SK-N-SH treated with all-trans-retinoic acid at 6 μM for 48 hours (cell line): ENCODE measurements at regions not wholly inside any gene's neighbourhood (a gene's known extent, or its start where the extent isn't known, plus 50 kb on each side); places are given as distances from the start of the nearest gene placed in this dataset.

Experiments used
- ATAC-seq: fragments of 200-7000 bp; cut with Tn5 transposase; 3 replicates; pipeline ENCODE4 v1.9.1; 2020; ENCODE audit warnings: mild to moderate bottlenecking, moderate library complexity
- BACH2 ChIP-seq: fragments of 250-450 bp; sonication (Bioruptor Pico); IDR thresholded peaks from 2 replicates; pipeline ENCODE4 v1.9.0; 2021; ENCODE audit warnings: mild to moderate bottlenecking, borderline replicate concordance
- CREB5 ChIP-seq: fragments of 250-450 bp; sonication (Bioruptor Pico); IDR thresholded peaks from 2 replicates; pipeline ENCODE4 v1.5.1; 2020; ENCODE audit warnings: low read depth, mild to moderate bottlenecking, moderate library complexity
- CSRNP3 ChIP-seq: fragments of 250-450 bp; sonication (Bioruptor Pico); IDR thresholded peaks from 2 replicates; pipeline ENCODE4 v1.5.1; 2021; ENCODE audit warnings: mild to moderate bottlenecking, moderate library complexity
- ESRRG ChIP-seq: fragments of 250-450 bp; sonication (Bioruptor Pico); IDR thresholded peaks from 2 replicates; pipeline ENCODE4 v1.6.1; 2021; ENCODE audit warnings: mild to moderate bottlenecking
- GLIS3 ChIP-seq: fragments of 250-450 bp; sonication (Bioruptor Pico); IDR thresholded peaks from 2 replicates; pipeline ENCODE4 v1.5.0; 2020; ENCODE audit warnings: mild to moderate bottlenecking, moderate library complexity
- ISL1 ChIP-seq: fragments of 250-450 bp; sonication (Bioruptor Pico); IDR thresholded peaks from 2 replicates; pipeline ENCODE4 v2.1.2; 2022; ENCODE audit warnings: mild to moderate bottlenecking, moderate library complexity
- OSR1 ChIP-seq: fragments of 250-450 bp; sonication (Bioruptor Pico); IDR thresholded peaks from 2 replicates; pipeline ENCODE4 v1.8.0; 2022; ENCODE audit warnings: moderate library complexity, mild to moderate bottlenecking, inconsistent platforms
- POU6F1 ChIP-seq: fragments of 250-450 bp; sonication (Bioruptor Pico); IDR thresholded peaks from 2 replicates; pipeline ENCODE4 v1.8.0; 2021; ENCODE audit warnings: low read depth, mild to moderate bottlenecking, moderate library complexity, borderline replicate concordance
- RARB ChIP-seq: fragments of 250-450 bp; sonication (Bioruptor Pico); IDR thresholded peaks from 2 replicates; pipeline ENCODE4 v1.8.0; 2021; ENCODE audit warnings: mild to moderate bottlenecking, moderate library complexity
- TCF4 ChIP-seq: fragments of 250-450 bp; sonication (Bioruptor Pico); IDR thresholded peaks from 2 replicates; pipeline ENCODE4 v1.8.0; 2021; ENCODE audit warnings: mild to moderate bottlenecking, moderate library complexity, borderline replicate concordance
- TOX ChIP-seq: fragments of 250-450 bp; sonication (Bioruptor Pico); IDR thresholded peaks from 2 replicates; pipeline ENCODE4 v1.8.0; 2021; ENCODE audit warnings: mild to moderate bottlenecking, moderate library complexity, borderline replicate concordance
- ZC3H10 ChIP-seq: fragments of 250-450 bp; sonication (Bioruptor Pico); IDR thresholded peaks from 2 replicates; pipeline ENCODE4 v1.5.1; 2021; ENCODE audit warnings: mild to moderate bottlenecking, moderate library complexity
- ZFP30 ChIP-seq: fragments of 450-650 bp; formaldehyde crosslinking; IDR thresholded peaks from 2 replicates; pipeline ENCODE4 v1.5.0; 2022; ENCODE audit warnings: mild to moderate bottlenecking, moderate library complexity
- ZNF565 ChIP-seq: fragments of 450-650 bp; formaldehyde crosslinking; conservative IDR thresholded peaks from 2 replicates; pipeline ENCODE4 v1.5.0; 2020; ENCODE audit warnings: low read depth, mild to moderate bottlenecking, moderate library complexity
- ZNF70 ChIP-seq: fragments of 450-650 bp; formaldehyde crosslinking; IDR thresholded peaks from 2 replicates; pipeline ENCODE4 v1.5.0; 2020; ENCODE audit warnings: mild to moderate bottlenecking, moderate library complexity
- ZNF8 ChIP-seq: fragments of 450-650 bp; formaldehyde crosslinking; IDR thresholded peaks from 2 replicates; pipeline ENCODE4 v1.5.0; 2020; ENCODE audit warnings: mild to moderate bottlenecking, moderate library complexity
- TF ChIP-seq, protein P1 (sequence below): fragments of 250-450 bp; sonication (Bioruptor Pico); IDR thresholded peaks from 2 replicates; pipeline ENCODE4 v1.5.0; 2020; ENCODE audit warnings: mild to moderate bottlenecking, moderate library complexity

DNA sequence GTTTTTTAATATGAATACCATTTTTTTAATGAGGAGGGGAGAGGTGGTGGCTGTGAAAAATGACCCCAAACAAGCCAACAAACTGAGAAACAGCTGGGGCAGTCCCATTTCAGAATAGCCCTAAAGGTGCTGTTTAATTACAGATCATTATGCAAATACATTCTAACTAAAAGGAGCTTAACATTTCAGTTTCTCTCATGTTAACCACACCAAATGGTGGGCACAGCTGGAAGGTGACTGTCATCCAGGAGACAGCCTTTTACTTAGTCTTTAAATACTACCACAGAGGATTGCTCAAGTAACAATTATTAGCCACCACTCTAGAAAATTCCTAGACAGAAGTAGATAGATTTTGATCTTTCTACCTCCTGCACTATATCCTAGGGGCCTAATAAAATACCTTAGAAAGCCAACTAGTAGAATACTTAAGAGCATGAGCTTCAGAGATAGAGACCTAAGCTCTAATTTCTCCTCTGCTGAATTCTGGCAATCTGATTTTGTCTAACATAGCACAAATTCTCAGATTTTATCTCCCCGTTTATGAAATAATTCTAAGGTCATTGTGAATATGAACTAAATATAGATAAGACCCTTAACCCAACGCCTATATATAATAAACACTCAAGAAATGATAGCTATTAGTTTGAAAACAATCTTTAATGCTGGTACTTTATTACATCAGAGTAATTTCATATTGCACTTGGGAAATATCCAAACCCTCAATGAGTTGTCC, 615.1 kb upstream of the NRSN1 start:
- TF ChIP-seq, protein P1, sequence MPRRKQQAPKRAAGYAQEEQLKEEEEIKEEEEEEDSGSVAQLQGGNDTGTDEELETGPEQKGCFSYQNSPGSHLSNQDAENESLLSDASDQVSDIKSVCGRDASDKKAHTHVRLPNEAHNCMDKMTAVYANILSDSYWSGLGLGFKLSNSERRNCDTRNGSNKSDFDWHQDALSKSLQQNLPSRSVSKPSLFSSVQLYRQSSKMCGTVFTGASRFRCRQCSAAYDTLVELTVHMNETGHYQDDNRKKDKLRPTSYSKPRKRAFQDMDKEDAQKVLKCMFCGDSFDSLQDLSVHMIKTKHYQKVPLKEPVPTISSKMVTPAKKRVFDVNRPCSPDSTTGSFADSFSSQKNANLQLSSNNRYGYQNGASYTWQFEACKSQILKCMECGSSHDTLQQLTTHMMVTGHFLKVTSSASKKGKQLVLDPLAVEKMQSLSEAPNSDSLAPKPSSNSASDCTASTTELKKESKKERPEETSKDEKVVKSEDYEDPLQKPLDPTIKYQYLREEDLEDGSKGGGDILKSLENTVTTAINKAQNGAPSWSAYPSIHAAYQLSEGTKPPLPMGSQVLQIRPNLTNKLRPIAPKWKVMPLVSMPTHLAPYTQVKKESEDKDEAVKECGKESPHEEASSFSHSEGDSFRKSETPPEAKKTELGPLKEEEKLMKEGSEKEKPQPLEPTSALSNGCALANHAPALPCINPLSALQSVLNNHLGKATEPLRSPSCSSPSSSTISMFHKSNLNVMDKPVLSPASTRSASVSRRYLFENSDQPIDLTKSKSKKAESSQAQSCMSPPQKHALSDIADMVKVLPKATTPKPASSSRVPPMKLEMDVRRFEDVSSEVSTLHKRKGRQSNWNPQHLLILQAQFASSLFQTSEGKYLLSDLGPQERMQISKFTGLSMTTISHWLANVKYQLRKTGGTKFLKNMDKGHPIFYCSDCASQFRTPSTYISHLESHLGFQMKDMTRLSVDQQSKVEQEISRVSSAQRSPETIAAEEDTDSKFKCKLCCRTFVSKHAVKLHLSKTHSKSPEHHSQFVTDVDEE (CRISPR knock-in tag), result no peak
- TF ChIP-seq CSRNP3 (no peak), GLIS3 (CRISPR knock-in tag) (no peak), TOX (CRISPR knock-in tag) (no peak), CREB5 (CRISPR knock-in tag) (no peak), OSR1 (CRISPR knock-in tag) (no peak)
- TF ChIP-seq, all 23 proteins: peak for 0
- no peak for ATAC-seq

DNA sequence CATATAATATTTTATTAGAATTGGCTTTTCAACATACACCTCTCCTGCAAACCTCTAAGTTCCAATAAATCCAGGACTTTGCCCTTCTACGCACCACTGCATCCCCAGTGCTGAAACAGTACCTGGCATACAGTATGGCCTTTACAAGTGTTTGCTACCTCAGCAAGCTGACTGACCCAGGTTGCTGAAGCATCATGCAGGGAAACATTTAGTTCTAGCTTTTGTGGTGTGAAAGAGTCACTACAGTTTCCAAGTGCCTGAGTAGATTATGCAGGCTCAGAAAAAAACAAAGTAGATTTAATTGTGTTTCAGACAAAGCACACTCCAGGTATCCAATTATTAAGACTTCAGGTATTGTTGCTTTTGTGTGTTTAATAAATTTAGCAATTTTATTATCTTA, 614.2 kb upstream of the NRSN1 start:
- no peak for TF ChIP-seq ZC3H10
- no peak for ATAC-seq

DNA sequence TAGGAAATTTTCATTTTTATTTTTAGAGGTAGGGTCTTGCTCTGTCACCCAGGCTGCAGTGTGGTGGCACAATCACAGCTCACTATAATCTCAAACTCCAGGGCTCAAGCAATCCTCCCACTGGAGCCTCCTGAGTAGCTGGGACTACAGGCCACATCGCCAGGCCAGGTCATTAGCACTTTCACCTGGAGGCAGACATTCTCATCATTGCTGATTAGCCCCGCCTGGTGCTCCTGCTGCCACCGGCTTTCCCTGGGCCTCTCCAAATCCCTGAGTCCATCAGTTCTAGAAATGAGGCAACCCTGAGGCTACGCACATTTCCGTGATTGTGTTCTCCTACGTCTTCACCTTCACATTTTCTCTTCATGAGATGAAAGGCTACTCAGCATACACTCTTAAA, 607.7 kb upstream of the NRSN1 start:
- no peak for TF ChIP-seq ZFP30 (CRISPR knock-in tag)
- TF ChIP-seq ZC3H10, result no peak
- no peak for TF ChIP-seq POU6F1 (CRISPR knock-in tag)
- TF ChIP-seq CSRNP3, result no peak
- no peak for TF ChIP-seq ZNF565 (CRISPR knock-in tag)
- TF ChIP-seq ZNF8 (CRISPR knock-in tag), result no peak
- no peak for ATAC-seq

GRCh38 chr6:23522792-23523547, 603.0 kb upstream of the NRSN1 start:
- ATAC-seq, result peak; percentile 59; the same call in 1 of the 3 replicates
- TF ChIP-seq ZNF8 (CRISPR knock-in tag) (0 out of 2 replicates have a peak, but pooled peaks have one; percentile 3), RARB (no peak), BACH2 (CRISPR knock-in tag) (no peak), ESRRG (CRISPR knock-in tag) (no peak), ISL1 (no peak), ZNF70 (CRISPR knock-in tag) (no peak), TCF4 (peak; percentile 76; the same call in 1 of the 2 replicates), OSR1 (CRISPR knock-in tag) (no peak)
- TF ChIP-seq, protein P1 (CRISPR knock-in tag), result 0 out of 2 replicates have a peak, but pooled peaks have one; percentile 16
